Stomach smooth muscle (tissue), 2 donors: ENCODE measurements at regions not wholly inside any gene's neighbourhood (a gene's known extent, or its start where the extent isn't known, plus 50 kb on each side); places are given as distances from the start of the nearest gene placed in this dataset.
A peak's percentile ranks its signal among the peaks of the same experiment; 100 is the strongest.
"Not testable (repeated sequence)": the region's sequence is repeated elsewhere in the genome, so short reads cannot be mapped to it uniquely, and the experiment has no call there.

Source experiments
- H3K27ac ChIP-seq: one replicate; pipeline ENCODE4 v1.7.0; 2013; ENCODE audit warnings: mild to moderate bottlenecking, low read length, inconsistent platforms
- H3K27me3 ChIP-seq, 2 donors: one replicate each; pipeline ENCODE4 v1.7.0; 2013; ENCODE audit warnings: low read length in 2 of 2; ENCODE audit not compliant: insufficient read depth in 2 of 2, control insufficient read depth in 1 of 2
- H3K36me3 ChIP-seq, 2 donors: one replicate each; pipeline ENCODE4 v1.7.0; 2013; ENCODE audit warnings: low read length in 2 of 2; ENCODE audit not compliant: control insufficient read depth in 2 of 2, insufficient read depth in 2 of 2
- H3K4me1 ChIP-seq: one replicate; pipeline ENCODE4 v1.7.0; 2013; ENCODE audit warnings: low read length; ENCODE audit not compliant: control insufficient read depth, insufficient read depth
- H3K4me3 ChIP-seq, 2 donors: one replicate each; pipeline ENCODE4 v1.7.0; 2013; ENCODE audit warnings: low read length in 2 of 2
- H3K9ac ChIP-seq, 2 donors: one replicate each; pipeline ENCODE4 v1.7.0; 2013; ENCODE audit warnings: low read length in 2 of 2, mild to moderate bottlenecking in 1 of 2
- H3K9me3 ChIP-seq, 2 donors: one replicate each; pipeline ENCODE4 v1.7.0; 2013; ENCODE audit warnings: low read length in 2 of 2; ENCODE audit not compliant: control insufficient read depth in 2 of 2
- donor health status: healthy.
- donor health status: Pancreatic carcinoma.

DNA sequence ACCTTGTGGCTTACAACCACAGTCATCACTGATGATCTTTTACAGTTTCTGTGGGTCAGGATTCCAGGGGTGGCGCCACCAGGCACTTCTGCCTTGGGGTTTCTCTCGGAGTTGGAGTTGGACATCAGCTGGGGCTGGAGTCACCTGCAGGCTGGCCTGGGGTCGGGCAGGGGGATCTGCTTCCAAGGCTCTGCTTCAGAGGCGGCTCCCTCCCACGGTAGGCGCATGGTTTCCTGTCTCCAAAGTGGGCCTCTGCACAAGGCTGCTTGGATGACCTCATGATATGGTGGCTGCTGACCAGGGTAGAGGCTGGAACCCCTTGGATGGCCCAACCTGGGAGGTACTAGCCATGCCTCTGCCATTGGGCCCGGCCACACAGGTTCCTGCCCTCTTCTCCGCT, 170.6 kb upstream of the CIBAR2 start:
- H3K4me3 ChIP-seq: no peak overlapping the region
- no peak overlapping the region for H3K27ac ChIP-seq
- no peaks in the 10 kb centered on the region for H3K36me3 ChIP-seq
- H3K9me3 ChIP-seq: no peaks in the 10 kb centered on the region
- H3K27me3 ChIP-seq: no peaks in the 10 kb centered on the region
- peaks cover 7% of the 10 kb centered on the region for H3K4me1 ChIP-seq
- no peak overlapping the region for H3K9ac ChIP-seq

DNA sequence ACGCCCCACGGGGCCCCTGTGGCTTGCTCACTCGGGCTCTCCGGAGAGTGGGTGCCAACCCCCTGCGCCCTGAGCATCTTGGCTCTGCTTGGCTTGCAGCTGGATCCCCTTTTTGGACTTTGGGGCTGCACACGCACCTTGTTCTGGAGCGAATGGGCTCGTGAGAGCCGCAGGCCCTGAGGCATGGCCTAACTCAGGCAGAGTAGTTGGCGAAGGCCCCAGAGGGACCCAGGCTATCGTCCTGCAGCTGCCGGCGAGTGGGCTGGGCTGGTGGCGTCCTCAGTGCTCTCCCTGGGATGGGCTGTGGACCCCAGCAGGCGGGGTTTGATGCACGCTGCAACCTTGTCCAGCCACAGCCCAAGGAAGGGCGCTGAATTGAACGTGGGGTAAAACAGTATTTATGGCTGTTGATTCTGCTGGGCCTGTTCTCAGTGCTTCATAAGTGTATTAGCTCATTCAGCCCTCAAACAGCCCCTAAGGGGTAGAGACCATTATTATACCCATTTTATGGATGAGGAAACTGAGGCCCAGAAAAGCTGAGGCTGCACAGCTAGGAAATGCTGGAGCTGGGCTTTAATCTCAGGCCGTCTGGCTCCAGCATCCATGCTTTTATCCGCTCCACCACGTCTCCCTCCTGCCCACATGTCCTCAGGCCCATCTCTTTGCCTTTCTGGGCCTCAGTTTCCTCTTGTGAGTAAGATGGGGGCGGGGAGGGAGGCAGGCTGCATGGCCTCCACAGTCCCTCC, 171.2 kb upstream of the CIBAR2 start:
- Histone ChIP-seq H3K27me3 (no peaks in the 10 kb centered on the region), H3K9me3 (no peaks in the 10 kb centered on the region), H3K27ac (no peak overlapping the region), H3K36me3 (no peaks in the 10 kb centered on the region), H3K4me3 (no peak overlapping the region), H3K4me1 (peaks cover 7% of the 10 kb centered on the region), H3K9ac (no peak overlapping the region)

DNA sequence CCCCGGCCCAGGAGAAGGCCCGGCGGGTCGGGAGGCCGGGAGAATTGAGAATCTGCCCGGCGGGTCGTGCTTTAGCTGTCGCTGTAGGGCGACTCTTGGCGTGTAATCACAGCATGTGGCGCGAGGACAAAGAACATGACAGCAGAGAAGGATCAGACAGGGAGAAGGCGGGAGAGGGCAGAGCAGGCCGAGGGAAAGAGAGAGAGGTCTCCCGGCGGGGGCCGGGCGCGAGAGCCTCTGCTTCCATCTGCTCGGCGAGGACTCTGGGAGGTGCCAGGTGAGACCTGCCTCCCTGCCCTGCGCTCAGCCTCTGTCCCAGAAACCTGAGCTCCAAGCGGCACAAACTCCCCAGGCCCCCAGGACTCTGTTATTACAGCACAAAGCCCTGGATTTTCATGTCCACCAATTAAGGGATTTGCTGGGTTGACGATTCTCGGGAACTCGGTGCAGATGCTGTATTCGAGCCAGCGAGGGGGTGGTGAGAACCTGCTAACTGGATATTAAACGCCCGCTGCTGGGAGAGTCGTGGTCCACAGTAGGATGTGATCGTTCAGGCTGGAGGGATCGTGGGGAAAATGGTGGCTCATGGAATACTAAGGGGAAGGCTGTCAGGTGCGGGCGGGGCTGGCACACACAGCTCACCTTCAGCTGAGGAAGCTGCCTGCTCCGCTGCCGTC, 172.0 kb upstream of the CIBAR2 start:
- Histone ChIP-seq H3K4me1 (peaks cover 7% of the 10 kb centered on the region), H3K9me3 (no peaks in the 10 kb centered on the region), H3K4me3 (no peak overlapping the region), H3K36me3 (no peaks in the 10 kb centered on the region), H3K27ac (no peak overlapping the region), H3K9ac (no peak overlapping the region), H3K27me3 (no peaks in the 10 kb centered on the region)

DNA sequence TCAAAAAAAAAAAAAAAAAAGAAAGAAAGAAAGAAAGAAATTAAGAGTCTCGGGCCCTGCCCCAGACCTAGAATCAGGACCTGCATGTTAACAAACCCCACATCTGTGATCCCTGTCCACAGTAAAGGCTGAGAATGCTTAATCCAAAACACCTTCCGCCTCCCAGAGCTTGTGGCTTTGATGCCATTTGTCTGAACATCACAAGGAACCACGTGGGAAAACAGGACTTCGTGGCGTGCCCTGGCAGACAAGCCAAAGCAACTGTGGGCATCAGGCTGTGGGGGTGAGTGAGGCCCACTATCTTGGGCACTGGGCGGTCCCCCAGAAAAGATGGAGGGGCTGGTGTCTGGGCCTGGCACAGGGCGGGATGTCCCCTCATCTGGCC, 173.4 kb upstream of the CIBAR2 start:
- Histone ChIP-seq H3K27me3 (no peaks in the 10 kb centered on the region), H3K9ac (no peak overlapping the region), H3K4me1 (peaks cover 7% of the 10 kb centered on the region), H3K27ac (no peak overlapping the region), H3K36me3 (no peaks in the 10 kb centered on the region), H3K4me3 (no peak overlapping the region), H3K9me3 (no peaks in the 10 kb centered on the region)

DNA sequence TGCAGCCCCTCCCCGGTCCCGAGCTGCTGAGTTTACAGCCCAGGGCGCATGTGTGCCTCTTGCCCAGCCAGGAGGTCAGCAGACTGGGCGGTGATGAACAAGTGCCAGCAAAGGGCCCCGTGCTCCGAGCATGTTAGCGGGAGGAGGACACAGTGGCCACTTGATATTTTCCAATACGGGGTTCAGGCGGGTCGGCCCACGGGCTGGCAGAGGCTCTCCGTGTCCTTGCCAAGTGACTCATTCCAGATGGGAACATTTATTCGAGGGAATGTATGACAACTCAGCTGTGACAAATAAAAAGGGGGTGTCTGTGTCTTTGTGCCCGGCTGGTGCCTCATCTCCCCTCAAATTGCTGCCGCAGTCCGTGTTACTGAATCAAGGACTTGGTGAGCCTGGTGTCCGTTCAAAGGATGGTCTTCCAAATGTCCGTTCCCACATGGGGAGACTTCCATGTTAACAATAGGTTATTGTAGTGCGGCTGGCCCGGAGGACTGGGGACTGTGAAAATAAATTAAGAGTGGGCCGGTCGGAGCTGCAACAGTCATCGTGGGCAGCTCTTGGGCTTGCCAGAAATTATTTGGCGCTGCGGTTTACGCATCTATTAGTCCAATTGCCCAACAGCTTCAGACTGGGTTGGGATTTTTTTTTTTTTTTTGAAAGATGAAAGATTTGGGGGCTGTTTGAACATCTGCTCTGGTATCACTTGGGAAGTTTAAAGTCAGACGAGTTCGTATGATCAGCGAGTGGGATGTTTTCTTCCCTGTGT, 174.0 kb upstream of the CIBAR2 start:
- H3K9ac ChIP-seq: no peak overlapping the region
- no peaks in the 10 kb centered on the region for H3K27me3 ChIP-seq
- no peaks in the 10 kb centered on the region for H3K9me3 ChIP-seq
- H3K27ac ChIP-seq: no peak overlapping the region
- peaks cover 7% of the 10 kb centered on the region for H3K4me1 ChIP-seq
- no peak overlapping the region for H3K4me3 ChIP-seq
- no peaks in the 10 kb centered on the region for H3K36me3 ChIP-seq

DNA sequence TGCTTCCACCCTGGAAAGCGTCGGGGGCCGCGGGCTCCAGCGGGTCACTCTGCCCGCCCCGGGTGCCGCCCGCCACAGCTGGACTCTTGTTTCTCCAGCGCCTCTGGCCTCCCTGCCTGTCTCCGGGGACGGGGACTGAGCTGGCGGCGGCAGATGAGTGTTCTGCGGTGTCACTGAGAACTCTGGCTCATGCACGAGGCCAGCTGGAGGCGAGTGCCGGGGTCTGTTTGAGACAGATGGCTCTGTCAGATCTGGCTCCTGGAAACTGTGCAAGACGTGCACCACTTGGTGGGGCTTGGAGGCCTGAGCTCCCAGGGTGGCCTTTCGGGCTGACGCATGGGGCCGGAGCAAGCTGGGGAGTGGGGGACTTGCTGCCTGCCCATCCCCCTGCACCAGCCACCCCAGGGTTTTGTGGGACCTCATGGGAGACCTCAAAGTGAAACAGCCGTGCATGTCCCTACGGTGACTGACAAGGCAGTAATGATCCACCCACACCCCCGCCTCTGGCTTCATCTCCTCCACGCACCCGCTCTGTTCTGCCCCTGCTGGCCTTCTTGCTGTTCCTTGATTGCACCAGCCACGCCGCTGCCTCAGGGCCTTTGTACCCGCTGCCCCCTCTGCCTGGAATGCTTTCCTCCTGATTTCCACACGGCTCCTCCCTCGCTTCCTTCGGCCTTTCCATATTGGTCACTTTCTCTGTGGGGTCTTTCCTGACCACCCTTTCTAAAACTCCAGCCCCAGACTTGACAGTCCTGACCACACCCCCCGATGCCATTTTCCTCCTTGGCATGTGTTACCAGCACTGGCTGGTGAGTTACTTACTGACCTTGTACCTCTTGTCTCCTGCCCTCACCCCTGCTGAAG, 174.9 kb upstream of the CIBAR2 start:
- Histone ChIP-seq H3K4me1 (peaks cover 11% of the 10 kb centered on the region), H3K4me3 (peak overlapping the region in 1 of 2 donors; percentile 44), H3K27me3 (no peaks in the 10 kb centered on the region), H3K36me3 (no peaks in the 10 kb centered on the region), H3K27ac (no peak overlapping the region), H3K9ac (no peak overlapping the region), H3K9me3 (no peaks in the 10 kb centered on the region)

DNA sequence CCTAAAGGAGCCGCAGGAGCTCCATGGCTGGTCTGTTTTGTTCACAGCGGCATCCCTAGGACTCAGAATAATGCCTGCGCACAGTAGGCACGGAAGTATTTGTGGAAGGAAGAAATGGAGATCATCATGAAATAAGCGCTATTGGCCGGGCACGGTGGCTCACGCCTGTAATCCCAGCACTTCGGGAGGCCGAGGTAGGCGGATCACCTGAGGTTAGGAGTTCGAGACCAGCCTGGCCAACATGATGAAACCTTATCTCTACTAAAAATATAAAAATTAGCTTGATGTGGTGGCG, 175.5 kb upstream of the CIBAR2 start:
- H3K4me1 ChIP-seq: peaks cover 11% of the 10 kb centered on the region
- H3K27me3 ChIP-seq, H3K9me3 ChIP-seq, H3K27ac ChIP-seq, H3K9ac ChIP-seq, H3K36me3 ChIP-seq, H3K4me3 ChIP-seq: not testable (repeated sequence)

DNA sequence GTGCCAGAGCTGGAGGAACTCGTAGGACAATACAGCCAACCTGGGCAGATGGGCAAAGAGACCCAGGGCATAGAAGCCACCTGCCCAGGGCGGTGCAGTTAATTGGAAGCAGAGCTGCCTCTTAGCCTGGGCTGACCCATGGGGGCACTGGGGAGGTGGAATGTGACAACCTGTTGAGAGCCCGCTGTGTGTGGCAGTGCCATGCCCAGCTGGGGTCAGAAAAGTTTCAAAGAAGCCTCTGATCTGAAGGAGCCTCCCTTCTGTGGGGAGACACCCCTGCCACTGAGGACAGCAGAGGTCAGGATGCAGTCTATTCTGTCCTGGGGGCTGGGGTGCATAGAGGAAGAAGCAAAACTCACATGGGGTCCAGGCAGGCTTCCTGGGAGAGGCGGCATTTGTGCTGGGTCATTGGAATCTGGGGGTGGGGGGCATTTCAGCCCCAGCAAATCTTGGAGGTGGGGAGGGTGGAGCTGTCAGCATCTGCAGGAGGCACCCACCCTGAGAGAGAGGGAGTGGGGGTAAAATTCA, 176.1 kb upstream of the CIBAR2 start:
- Histone ChIP-seq H3K4me1 (peaks cover 11% of the 10 kb centered on the region), H3K36me3 (no peaks in the 10 kb centered on the region), H3K9me3 (no peaks in the 10 kb centered on the region), H3K9ac (no peak overlapping the region), H3K27me3 (no peaks in the 10 kb centered on the region), H3K27ac (no peak overlapping the region), H3K4me3 (no peak overlapping the region)

DNA sequence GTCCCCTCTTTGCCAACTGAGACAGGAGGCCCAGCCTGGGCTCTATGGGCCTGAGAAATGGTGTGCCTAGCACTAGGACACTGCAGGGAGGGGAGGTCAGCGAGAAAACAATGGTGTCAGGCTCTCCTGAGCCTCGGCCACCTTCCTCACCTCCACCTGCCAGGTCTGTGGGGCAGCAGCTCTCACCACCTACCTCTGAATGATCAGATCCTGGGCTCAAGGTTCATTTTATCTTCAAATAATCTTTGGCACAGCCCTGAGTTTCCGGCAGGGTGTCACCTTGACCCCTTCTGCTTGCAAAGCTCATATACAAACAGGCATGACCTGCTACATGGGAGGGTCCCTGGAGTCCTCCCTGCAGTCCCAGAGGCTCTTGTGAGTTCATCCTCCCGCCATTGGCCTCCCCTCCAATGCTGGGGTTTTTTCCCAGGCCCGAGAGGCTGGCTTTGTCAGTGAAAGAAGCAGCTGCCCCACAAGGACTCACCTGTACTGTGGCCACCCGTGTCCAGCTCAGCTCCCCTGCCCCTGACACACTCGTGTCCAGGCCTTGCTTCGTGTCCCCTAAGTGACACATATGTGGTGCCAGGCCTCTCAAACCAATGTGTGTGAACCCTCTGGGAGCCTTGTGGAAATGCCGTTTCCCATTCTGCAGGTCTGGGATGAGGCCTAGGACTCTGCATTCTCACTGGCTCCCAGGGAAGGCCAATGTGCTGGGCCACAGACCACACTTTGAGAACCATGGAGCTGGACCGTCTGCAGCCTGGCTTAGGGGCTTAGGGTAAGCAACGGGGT, 176.8 kb upstream of the CIBAR2 start:
- Histone ChIP-seq H3K9ac (no peak overlapping the region), H3K4me3 (no peak overlapping the region), H3K9me3 (no peaks in the 10 kb centered on the region), H3K27me3 (no peaks in the 10 kb centered on the region), H3K27ac (no peak overlapping the region), H3K4me1 (peaks cover 17% of the 10 kb centered on the region), H3K36me3 (no peaks in the 10 kb centered on the region)
